OCI-LY1 (cell line): ENCODE measurements at regions not wholly inside any gene's neighbourhood (a gene's known extent, or its start where the extent isn't known, plus 50 kb on each side); places are given as distances from the start of the nearest gene placed in this dataset.

Experiments used
- CTCF ChIP-seq: fragments of 200-600 bp; sonication (generic), shearing (Covaris generic); IDR thresholded peaks from 2 replicates; pipeline ENCODE4 v1.5.1; 2017; ENCODE audit warnings: mild to moderate bottlenecking, antibody characterized with exemption, low read length, moderate library complexity, mixed read lengths
- EZH2 ChIP-seq: fragments of 200-600 bp; sonication (generic), shearing (Covaris generic); IDR thresholded peaks from 2 replicates; pipeline ENCODE4 v1.8.0; 2017; ENCODE audit warnings: borderline replicate concordance, mixed run types, mild to moderate bottlenecking, antibody characterized with exemption, low read length, moderate library complexity, mixed read lengths

DNA sequence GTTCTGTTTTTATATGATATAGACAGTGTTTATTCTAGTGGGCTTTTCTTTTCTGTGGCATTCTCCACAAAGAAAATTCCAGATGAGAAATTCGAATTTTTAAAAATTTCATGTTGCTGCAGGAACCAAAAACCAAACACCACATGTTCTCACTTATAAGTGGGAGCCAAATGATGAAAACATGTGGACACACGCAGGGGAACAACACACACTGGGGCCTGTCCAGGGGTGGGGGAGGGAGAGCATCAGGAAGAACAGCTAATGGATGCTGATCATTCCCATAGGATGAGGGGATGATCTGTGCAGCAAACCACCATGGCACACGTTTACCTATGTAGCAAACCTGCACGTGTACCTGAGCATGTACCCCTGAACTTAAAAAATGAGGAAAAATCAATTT, 499.0 kb upstream of the SLC35B3 start:
- no peak for TF ChIP-seq CTCF
- no peak for TF ChIP-seq EZH2
